HUES6 (cell line): ENCODE measurements at regions not wholly inside any gene's neighbourhood (a gene's known extent, or its start where the extent isn't known, plus 50 kb on each side); places are given as distances from the start of the nearest gene placed in this dataset.
"Not testable (repeated sequence)": the region's sequence is repeated elsewhere in the genome, so short reads cannot be mapped to it uniquely, and the experiment has no call there.

Source experiments
- H3K27ac ChIP-seq: 2 replicates; pipeline ENCODE4 v1.7.0; 2013; ENCODE audit warnings: low read depth, mild to moderate bottlenecking, low read length, inconsistent platforms
- H3K27me3 ChIP-seq: 2 replicates; pipeline ENCODE4 v1.6.1; 2013; ENCODE audit warnings: low read length; ENCODE audit not compliant: control insufficient read depth, insufficient read depth
- H3K36me3 ChIP-seq: 2 replicates; pipeline ENCODE4 v1.6.1; 2013; ENCODE audit warnings: low read length; ENCODE audit not compliant: control insufficient read depth, insufficient read depth
- H3K4me1 ChIP-seq: 2 replicates; pipeline ENCODE4 v1.6.1; 2013; ENCODE audit warnings: low read length; ENCODE audit not compliant: control insufficient read depth, insufficient read depth
- H3K4me3 ChIP-seq: 2 replicates; pipeline ENCODE4 v1.5.1; 2013; ENCODE audit warnings: low read depth, low read length
- H3K9ac ChIP-seq: one replicate; pipeline ENCODE4 v1.6.1; 2013; ENCODE audit warnings: mild to moderate bottlenecking, low read length
- H3K9me3 ChIP-seq: 2 replicates; pipeline ENCODE4 v1.6.1; 2013; ENCODE audit warnings: low read depth, low read length; ENCODE audit not compliant: control insufficient read depth, insufficient read depth

- Histone ChIP-seq H3K27ac (no peak overlapping the region), H3K4me3 (no peak overlapping the region), H3K27me3 (no peaks in the 10 kb centered on the region), H3K9me3 (no peaks in the 10 kb centered on the region), H3K9ac (no peak overlapping the region), H3K4me1 (peaks cover 9% of the 10 kb centered on the region; the same call in 1 of the 2 replicates), H3K36me3 (no peaks in the 10 kb centered on the region)
These were observed 131.5 kb downstream of the ZNF608 start for GRCh38 chr5:124614836-124615385.

DNA sequence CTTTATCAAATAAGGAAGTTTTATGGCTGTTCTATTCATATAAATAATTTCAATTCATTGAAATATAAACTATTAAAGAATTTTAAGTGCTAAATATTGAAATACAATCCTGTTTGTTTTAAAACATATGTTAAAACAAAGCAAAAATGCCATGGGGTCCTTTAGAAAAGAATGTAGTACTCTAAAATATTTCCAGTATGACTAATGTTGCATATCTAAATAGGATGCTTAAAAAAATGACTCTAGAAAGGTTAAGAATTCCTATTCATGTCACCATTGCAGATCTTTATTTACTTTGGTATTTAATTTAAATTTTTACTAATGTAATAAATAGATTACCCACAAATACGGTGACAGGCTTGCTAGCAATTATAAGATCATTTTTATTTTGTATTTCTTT is 132.3 kb downstream of the ZNF608 start:
- Histone ChIP-seq H3K36me3 (no peaks in the 10 kb centered on the region), H3K9ac (no peak overlapping the region), H3K9me3 (no peaks in the 10 kb centered on the region), H3K27me3 (no peaks in the 10 kb centered on the region), H3K4me1 (peaks cover 9% of the 10 kb centered on the region; the same call in 1 of the 2 replicates), H3K4me3 (no peak overlapping the region), H3K27ac (no peak overlapping the region)

GRCh38 chr5:124613273-124613953 is 133.0 kb downstream of the ZNF608 start:
- Histone ChIP-seq H3K27me3 (no peaks in the 10 kb centered on the region), H3K36me3 (no peaks in the 10 kb centered on the region), H3K9ac (no peak overlapping the region), H3K4me3 (no peak overlapping the region), H3K4me1 (peaks cover 9% of the 10 kb centered on the region; the same call in 1 of the 2 replicates), H3K9me3 (no peaks in the 10 kb centered on the region), H3K27ac (no peak overlapping the region)

DNA sequence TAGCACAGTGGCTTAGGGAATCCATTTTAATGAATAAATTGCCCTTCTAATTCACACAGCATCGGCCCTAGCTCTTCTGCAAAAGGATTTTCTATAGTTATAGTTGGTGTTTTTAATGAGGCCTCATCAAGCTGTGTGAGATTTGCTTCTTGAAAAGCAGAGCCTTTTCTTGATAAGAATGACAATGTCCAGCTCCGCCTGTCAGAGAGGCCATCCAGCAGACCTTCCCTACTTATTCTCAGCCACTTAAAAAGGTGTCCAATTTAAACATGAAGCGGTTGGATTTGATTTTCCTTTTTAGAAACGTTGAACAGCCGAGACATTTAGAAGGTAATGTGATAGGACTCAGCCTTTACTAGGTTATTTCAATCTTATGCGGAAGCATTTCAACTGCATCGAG is 134.4 kb downstream of the ZNF608 start:
- Histone ChIP-seq H3K27ac (no peak overlapping the region), H3K36me3 (no peaks in the 10 kb centered on the region)

DNA sequence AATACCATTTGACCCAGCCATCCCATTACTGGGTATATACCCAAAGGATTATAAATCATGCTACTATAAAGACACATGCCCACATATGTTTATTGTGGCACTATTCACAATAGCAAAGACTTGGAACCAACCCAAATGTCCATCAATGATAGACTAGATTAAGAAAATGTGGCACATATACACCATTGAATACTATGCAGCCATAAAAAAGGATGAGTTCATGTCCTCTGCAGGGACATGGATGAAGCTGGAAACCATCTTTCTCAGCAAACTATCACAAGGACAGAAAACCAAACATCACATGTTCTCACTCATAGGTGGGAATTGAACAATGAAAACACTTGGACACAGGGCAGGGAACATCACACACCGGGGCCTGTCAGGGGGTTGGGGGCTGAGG is 135.2 kb downstream of the ZNF608 start:
- not testable (repeated sequence) for H3K27me3 ChIP-seq, H3K4me3 ChIP-seq, H3K9ac ChIP-seq, H3K36me3 ChIP-seq, H3K9me3 ChIP-seq, H3K4me1 ChIP-seq, H3K27ac ChIP-seq

More for the DNA sequence above, 134.4 kb downstream of the ZNF608 start:
- Histone ChIP-seq H3K4me1 (peaks cover 9% of the 10 kb centered on the region; the same call in 1 of the 2 replicates), H3K9me3 (no peaks in the 10 kb centered on the region), H3K27me3 (no peaks in the 10 kb centered on the region), H3K9ac (no peak overlapping the region), H3K4me3 (no peak overlapping the region)

DNA sequence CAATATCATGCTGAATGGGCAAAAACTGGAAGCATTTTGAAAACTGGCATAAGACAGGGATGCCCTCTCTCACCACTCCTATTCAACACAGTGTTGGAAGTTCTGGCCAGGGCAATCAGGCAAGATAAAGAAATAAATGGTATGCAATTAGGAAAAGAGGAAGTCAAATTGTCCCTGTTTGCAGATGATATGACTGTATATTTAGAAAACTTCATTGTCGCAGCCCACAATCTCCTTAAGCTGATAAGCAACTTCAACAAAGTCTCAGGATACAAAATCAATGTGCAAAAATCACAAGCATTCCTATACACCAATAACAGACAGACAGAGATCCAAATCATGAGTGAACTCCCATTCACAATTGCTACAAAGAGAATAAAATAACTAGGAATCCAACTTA is 136.8 kb downstream of the ZNF608 start:
- H3K4me3 ChIP-seq, H3K36me3 ChIP-seq, H3K9me3 ChIP-seq, H3K27ac ChIP-seq, H3K27me3 ChIP-seq, H3K9ac ChIP-seq: not testable (repeated sequence)
- peaks cover 17% of the 10 kb centered on the region for H3K4me1 ChIP-seq

DNA sequence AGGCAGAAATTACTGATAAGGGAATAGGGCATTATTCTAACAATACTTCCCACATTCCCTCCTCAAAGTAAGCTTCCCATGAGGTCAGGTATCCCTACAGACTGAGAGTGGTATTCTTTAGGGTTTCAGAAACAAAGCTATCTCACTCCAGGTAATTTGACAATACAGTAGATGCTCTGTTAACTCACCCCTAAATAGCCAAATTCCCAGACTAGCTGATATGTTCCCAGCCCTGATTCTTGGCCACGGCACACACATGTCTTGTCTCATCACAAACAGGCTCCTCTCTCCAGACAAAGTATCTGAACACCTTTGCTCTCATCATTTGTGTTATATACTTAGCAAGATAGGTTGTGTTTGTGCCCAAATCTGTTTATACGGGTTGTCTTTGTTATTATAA is 139.9 kb downstream of the ZNF608 start:
- Histone ChIP-seq H3K36me3 (no peaks in the 10 kb centered on the region), H3K27me3 (no peaks in the 10 kb centered on the region), H3K27ac (no peak overlapping the region), H3K9me3 (no peaks in the 10 kb centered on the region), H3K4me1 (peaks cover 12% of the 10 kb centered on the region), H3K4me3 (no peak overlapping the region), H3K9ac (no peak overlapping the region)

GRCh38 chr5:124606093-124606492 is 140.3 kb downstream of the ZNF608 start:
- Histone ChIP-seq H3K4me1 (peaks cover 12% of the 10 kb centered on the region), H3K27ac (no peak overlapping the region), H3K27me3 (no peaks in the 10 kb centered on the region), H3K9ac (no peak overlapping the region), H3K4me3 (no peak overlapping the region), H3K36me3 (no peaks in the 10 kb centered on the region), H3K9me3 (no peaks in the 10 kb centered on the region)

- Histone ChIP-seq H3K36me3 (no peaks in the 10 kb centered on the region), H3K9me3 (no peaks in the 10 kb centered on the region), H3K27me3 (no peaks in the 10 kb centered on the region), H3K4me3 (no peak overlapping the region), H3K27ac (no peak overlapping the region), H3K9ac (no peak overlapping the region), H3K4me1 (peaks cover 12% of the 10 kb centered on the region)
These were observed 140.9 kb downstream of the ZNF608 start for GRCh38 chr5:124605541-124605940.

DNA sequence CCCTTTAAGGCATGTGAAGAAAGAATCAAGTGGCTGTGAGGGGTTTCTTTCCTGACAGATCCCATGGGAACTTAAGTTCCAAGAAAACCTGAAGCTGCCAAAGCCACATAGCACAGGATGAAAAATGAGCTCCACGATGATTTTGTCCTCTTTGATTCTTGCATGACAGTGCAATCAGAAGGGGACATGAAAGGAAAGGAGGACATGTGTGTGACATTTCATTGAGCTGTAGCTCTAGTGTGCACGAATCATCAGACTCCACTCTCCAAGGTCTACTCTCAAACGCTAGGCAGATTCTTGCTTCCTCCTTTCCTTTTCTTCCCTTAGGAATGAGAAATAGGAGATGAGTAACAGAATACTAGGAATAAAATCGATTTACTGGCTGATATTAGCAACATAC is 142.0 kb downstream of the ZNF608 start:
- Histone ChIP-seq H3K27ac (no peak overlapping the region), H3K36me3 (no peaks in the 10 kb centered on the region), H3K9me3 (no peaks in the 10 kb centered on the region), H3K4me3 (no peak overlapping the region), H3K27me3 (no peaks in the 10 kb centered on the region), H3K9ac (no peak overlapping the region), H3K4me1 (peaks cover 19% of the 10 kb centered on the region)

DNA sequence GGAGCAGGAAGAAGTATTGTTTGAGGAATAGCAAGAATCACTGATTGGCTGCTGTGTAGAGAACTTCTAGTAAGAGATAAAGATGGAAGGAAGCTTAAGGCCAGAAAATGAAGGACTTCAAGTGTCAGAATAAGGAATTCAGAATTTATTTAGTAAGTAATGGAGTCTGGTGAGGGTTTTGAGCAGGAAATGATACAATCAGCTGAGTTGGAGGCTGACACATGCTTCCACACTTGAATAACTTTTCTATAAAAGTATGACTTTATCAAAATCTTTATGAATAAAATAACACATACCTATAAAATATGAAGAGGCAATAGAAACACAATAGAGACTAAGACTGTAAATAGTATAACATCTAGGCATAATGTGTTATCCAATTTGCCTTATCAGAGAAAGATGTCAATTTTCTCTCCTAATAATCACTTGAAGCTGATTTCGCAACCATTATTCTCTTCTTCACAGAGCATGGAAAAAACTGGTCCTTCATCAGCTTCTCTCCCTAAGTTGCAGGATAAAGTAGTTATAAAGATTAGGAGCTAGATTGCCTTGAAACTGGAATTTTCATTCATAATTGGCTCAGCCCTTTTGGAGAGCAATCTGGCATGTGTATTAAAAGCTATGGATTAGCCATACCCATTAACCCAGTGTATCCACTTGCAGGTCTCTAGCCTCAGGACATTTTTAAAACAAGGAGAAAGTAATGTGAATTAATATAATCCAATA is 143.4 kb downstream of the ZNF608 start:
- Histone ChIP-seq H3K36me3 (no peaks in the 10 kb centered on the region), H3K9ac (no peak overlapping the region), H3K27me3 (no peaks in the 10 kb centered on the region), H3K27ac (no peak overlapping the region), H3K4me3 (no peak overlapping the region), H3K4me1 (peaks cover 25% of the 10 kb centered on the region), H3K9me3 (no peaks in the 10 kb centered on the region)
